NCI-H2171 (cell line): ENCODE measurements at regions not wholly inside any gene's neighbourhood (a gene's known extent, or its start where the extent isn't known, plus 50 kb on each side); places are given as distances from the start of the nearest gene placed in this dataset.
A peak's percentile ranks its signal among the peaks of the same experiment; 100 is the strongest.
"Not testable (repeated sequence)": the region's sequence is repeated elsewhere in the genome, so short reads cannot be mapped to it uniquely, and the experiment has no call there.

Source experiments
- DNase-seq: peaks from one replicate; lab custom pipeline; 2025; lab: John Stamatoyannopoulos, UW

- no peak for DNase-seq
Observed at GRCh38 chr13:50645092-50645491, 198.4 kb downstream of the DLEU7 start.

GRCh38 chr13:50646070-50646469 lies 197.4 kb downstream of the DLEU7 start:
- DNase-seq = no peak

- no peak for DNase-seq
Observed at GRCh38 chr13:50649211-50649610, 194.3 kb downstream of the DLEU7 start.

DNA sequence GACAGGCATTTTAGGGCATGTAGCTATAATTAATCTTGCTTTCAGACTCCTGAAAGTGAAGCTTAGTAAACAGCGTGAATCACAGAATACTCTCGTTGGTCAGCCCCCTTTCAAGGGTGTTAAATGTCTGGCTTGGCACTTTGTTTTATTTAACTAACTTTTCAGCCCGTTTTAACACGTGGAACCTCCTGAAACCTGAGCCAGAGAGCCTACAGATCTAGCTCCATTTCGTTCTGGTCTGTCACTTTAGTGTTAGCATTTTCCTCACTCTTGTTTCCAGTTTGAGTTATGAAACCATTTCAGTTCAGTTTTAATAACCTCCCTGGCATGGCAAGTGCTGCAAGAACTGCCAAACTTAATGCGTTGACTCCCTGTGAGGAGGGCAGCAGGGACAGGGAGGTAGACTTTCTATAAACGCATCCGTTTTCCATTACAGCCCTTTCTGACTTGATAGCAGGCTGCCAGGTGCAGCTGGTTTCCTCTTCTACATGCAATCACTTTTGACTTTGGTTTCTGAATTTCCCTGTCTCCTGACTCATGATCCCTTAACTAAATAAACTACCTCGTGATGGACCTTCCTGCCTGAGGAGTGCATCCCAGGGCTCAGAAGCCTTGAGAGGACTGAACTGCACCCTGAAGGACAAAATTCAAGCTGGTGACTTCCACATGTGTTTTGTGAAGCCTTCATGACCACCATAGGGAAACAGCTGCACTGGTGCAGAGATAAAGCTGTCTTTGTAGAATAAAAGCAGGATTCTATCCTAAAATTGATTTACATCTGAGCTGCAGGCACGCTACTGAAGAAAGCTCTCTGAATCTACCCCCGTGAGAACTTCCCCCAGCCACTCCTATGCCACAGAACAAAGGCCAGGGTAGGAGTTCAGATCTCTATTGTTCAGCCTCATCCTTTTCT lies 192.6 kb downstream of the DLEU7 start:
- DNase-seq = no peak

DNA sequence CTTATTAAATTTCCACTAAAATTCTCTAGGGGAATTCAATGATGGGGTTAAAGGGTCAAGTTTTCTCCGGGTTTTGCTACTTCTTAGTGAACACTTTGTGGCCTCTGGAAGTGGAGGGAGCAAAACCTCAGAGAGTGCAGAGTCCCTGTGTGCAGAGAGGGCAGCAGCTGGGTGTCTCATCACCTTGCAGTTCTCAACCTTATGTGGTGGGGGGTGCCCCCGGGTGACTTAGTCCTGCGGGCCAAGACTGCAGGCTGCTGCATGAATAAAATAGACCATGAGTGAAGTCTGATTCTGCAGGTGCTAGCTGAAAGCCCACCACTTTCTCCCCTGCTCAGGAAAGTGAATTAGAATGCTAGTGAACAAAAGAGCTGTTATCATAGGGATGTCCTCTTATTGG lies 191.6 kb downstream of the DLEU7 start:
- no peak for DNase-seq

DNA sequence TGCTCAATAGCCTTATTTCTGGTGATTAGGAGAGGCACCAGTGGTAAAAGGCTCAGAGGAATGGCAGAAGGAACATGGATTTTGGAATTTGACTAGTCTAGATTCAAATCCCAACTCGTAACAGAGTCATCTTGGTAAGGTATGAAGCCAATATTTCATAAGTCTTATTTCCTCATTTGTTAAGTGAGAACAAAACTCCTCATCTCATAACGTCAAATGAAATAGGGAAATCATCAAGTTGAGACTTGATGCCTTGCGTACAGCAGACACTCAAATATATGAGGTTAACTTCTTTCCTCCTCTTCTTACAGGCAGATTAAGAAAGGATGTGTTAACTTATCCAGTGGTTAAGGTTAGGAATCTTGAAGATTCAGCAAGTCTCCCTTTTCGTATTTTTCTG lies 189.2 kb downstream of the DLEU7 start:
- DNase-seq = no peak

GRCh38 chr13:50661881-50662280 lies 181.6 kb downstream of the DLEU7 start:
- DNase-seq = not testable (repeated sequence)

DNA sequence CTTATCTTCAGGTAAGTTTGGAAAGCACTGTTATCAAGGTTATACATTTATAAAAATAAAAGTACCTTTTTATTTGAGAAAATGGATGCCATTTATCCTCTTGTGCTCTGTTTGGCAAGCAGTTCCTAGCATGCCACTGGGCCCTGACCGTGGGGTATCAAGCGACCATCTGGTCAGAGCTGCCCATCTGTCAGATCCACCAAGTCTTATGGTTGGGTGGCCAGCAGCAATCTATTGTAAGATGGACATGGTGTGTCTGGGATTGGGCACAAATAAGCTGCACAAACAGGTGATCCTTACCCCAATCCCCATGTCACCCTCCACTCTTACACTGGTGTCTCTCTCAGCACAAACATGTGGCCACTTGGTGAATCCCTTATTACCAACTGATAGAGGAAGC lies 178.5 kb downstream of the DLEU7 start:
- no peak for DNase-seq

DNA sequence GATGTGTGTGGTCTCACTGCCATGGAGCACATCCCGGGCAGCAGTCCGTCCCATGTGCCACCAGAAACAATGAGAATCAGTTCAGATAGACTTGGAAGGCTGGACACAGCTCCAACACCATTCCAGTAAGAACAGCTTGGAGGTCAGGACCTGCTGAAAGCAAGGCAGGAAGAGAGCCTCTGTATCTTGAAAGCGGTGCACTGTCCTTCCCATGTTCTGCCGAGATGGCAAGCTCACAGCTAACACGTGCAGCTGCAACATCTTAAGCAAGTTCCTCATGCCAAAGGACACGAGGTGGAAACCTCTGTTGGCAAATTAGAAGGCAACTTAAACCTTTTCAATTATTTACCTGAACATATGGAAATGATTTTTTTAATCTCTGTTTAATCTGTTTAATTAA lies 175.4 kb downstream of the DLEU7 start:
- no peak for DNase-seq

DNA sequence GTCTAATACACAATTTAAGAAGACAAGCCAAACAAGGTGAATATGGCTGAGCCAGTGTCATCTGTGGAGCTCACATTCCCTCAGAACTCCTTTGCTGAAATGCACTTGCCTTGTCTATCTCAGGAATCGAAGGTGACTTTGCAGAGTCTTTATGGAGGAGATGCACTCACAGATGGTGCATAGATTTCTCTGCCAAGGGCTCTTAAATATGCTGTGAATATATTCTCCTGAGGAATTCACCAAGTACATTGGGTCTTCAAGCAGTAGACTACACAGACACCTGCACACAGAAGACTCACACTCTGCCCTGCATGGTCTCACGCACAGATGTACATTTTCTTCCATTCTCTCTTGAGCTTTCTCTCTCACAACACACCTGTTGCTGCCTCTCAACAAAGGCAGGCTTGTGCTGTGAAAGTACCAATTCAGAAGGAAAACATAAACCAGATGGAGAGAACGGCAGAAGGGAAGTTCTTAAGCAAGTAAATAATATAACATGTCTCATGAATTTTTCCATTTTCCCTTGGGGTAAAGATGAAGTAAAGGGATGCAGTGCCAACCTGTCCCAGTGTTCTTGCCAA lies 174.7 kb downstream of the DLEU7 start:
- DNase-seq = peak; percentile 52

- no peak for DNase-seq
Observed at GRCh38 chr13:50670272-50670671, 173.2 kb downstream of the DLEU7 start.

GRCh38 chr13:50670847-50671496 lies 172.5 kb downstream of the DLEU7 start:
- no peak for DNase-seq

DNA sequence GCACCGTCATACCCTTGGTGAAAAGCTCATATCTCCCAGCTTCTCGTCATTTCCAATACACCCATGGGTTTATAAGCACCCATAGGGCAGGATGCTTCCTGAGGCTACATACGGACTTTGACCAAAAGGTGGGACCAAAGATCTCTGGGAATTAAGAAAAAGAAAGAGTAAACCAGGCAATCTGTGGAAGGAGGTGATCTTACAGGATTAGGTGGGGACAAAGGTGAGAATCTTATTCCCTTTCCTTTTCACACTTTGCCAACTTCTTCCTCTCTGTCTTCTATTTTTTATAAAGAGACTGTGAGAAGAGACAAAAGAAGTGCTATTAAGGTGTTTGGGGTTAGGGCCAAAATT lies 172.0 kb downstream of the DLEU7 start:
- no peak for DNase-seq

DNA sequence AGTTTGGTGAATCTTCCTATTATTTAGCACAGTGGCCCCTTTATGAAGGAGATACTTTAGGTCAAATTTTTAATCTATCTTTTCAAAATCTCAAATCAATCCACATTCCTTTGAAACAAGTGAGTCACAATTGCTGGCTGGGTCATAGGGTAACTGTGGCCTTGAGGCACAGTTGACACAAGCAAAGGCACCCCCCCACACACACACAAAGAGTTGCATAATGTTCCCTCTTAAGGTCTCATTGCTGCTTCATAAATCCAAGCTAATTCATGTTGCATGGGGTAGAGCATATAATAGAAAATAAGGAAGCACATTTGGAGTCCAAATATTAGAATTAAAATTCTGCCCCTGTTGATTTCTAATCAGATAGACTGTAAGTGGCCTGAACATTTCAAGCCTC lies 171.5 kb downstream of the DLEU7 start:
- no peak for DNase-seq

GRCh38 chr13:50675651-50676050 lies 167.8 kb downstream of the DLEU7 start:
- no peak for DNase-seq

DNA sequence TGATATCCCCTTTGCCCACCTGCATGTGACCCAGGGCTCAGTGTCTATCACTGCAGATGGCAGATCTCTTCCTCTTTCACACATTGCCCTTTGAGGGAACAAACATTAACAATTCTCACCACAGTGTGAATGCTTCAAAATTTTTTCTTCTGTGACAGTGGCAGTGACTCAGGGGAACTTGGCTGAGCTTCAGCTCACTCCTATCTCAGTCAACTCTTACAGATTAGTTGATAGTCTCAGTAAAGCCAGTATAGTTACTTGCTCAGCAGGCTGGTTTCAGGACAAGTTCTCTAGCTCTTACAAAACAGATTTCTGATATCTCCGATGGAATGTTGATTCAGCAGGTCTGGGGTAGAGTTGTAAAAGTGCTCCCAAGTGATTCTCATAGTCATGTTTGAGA lies 166.9 kb downstream of the DLEU7 start:
- no peak for DNase-seq

DNA sequence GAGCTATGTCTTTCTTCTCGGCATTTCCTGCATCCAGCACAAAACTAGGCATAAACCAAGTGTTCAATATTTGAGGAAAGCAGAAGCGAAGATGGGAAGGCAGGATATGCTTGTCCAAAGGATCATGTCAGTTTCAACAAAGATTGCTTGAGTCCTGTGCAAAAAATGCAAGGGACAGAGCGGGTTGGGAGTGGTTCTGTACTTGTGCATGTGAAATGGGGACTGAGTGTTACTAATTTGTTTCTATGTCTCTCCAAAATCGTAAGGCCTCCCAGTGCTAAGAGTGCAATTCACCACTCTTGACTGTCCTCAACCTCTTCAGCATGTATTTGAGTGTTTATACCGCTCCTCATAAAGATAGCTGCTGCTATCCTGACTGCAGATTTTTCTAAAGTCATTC lies 166.2 kb downstream of the DLEU7 start:
- DNase-seq = no peak

GRCh38 chr13:50677687-50678463 lies 165.6 kb downstream of the DLEU7 start:
- no peak for DNase-seq

DNA sequence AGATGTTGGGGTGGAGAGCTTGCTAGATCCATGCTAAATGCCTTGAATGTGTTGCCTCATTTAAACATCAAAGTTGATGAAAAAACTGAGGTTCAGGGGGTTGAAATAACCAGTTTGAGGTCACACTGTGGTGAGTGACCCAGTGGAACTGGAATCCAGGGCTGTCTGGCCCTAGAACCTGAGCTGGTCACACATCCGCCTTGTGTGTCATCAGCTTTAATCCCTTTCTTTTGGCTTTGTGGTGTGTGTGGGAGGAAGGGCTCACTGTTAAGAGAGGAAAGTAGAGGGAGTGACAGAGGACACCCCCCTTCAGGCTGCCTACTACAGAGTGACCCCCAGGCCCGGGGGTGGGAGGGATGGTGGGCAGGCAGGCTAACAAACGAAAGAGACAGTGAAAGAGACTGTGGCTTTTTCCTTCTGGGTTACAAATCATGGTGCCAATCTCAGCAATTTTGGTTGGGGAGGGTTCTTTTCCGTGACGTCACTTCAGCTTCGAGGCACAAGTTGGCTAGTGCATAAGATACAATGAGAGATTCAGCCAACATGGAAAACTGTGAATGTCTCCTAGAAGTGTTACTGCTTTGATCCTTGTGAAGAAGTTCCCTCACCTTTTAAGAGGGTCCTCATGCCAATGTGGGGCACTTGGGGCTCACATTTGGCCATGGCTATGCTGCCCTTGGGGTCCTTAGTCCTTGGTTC lies 164.9 kb downstream of the DLEU7 start:
- DNase-seq = no peak

- DNase-seq = no peak
Observed at GRCh38 chr13:50679321-50679720, 164.2 kb downstream of the DLEU7 start.

GRCh38 chr13:50682002-50682401 lies 161.5 kb downstream of the DLEU7 start:
- no peak for DNase-seq

GRCh38 chr13:50682966-50683365 lies 160.5 kb downstream of the DLEU7 start:
- no peak for DNase-seq
